GM23338 (cell line): ENCODE measurements at regions not wholly inside any gene's neighbourhood (a gene's known extent, or its start where the extent isn't known, plus 50 kb on each side); places are given as distances from the start of the nearest gene placed in this dataset.

ENCODE experiments used
- ATAC-seq: fragments of 200-7000 bp; cut with Tn5 transposase; 3 replicates; pipeline ENCODE4 v1.9.1; 2020
- DNase-seq: peaks from one replicate; pipeline ENCODE4 v3.0.0-alpha.2; 2015; ENCODE audit warnings: low spot score
- H2AFZ ChIP-seq: fragments of 200-600 bp; sonication (generic); 2 replicates; pipeline ENCODE4 v1.8.0; 2016; ENCODE audit warnings: antibody characterized with exemption, mild to moderate bottlenecking, moderate library complexity
- H3F3A ChIP-seq: fragments of 200-600 bp; sonication (generic); replicated peaks from 2 replicates; pipeline ENCODE4 v1.8.0; 2017; ENCODE audit warnings: antibody characterized with exemption, mixed run types, low read depth
- H3K27ac ChIP-seq: fragments of 200-600 bp; sonication (generic); 2 replicates; pipeline ENCODE4 v1.6.1; 2016; ENCODE audit warnings: low read depth
- H3K27me3 ChIP-seq: fragments of 200-600 bp; sonication (generic); 2 replicates; pipeline ENCODE4 v1.8.0; 2016; ENCODE audit warnings: mild to moderate bottlenecking, mixed run types, moderate library complexity; ENCODE audit not compliant: insufficient read depth
- H3K36me3 ChIP-seq: fragments of 200-600 bp; sonication (generic); 2 replicates; pipeline ENCODE4 v1.8.0; 2016; ENCODE audit warnings: mild to moderate bottlenecking; ENCODE audit not compliant: insufficient read depth
- H3K4me1 ChIP-seq: fragments of 200-600 bp; sonication (generic); 2 replicates; pipeline ENCODE4 v1.8.0; 2016; ENCODE audit warnings: mild to moderate bottlenecking, moderate library complexity; ENCODE audit not compliant: insufficient read depth
- H3K4me2 ChIP-seq: fragments of 200-600 bp; sonication (generic); 2 replicates; pipeline ENCODE4 v1.7.1; 2017; ENCODE audit warnings: mixed run types
- H3K4me3 ChIP-seq: fragments of 200-600 bp; sonication (generic); 2 replicates; pipeline ENCODE4 v1.6.1; 2016; ENCODE audit warnings: mixed run types
- H3K79me2 ChIP-seq: fragments of 200-600 bp; sonication (generic); replicated peaks from 2 replicates; pipeline ENCODE4 v1.8.0; 2017; ENCODE audit warnings: mild to moderate bottlenecking; ENCODE audit not compliant: insufficient read depth
- H3K9me2 ChIP-seq: fragments of 200-600 bp; sonication (generic); 2 replicates; pipeline ENCODE4 v1.8.0; 2017; ENCODE audit not compliant: insufficient read depth
- H4K20me1 ChIP-seq: fragments of 200-600 bp; sonication (generic); replicated peaks from 2 replicates; pipeline ENCODE4 v1.8.0; 2017; ENCODE audit warnings: mild to moderate bottlenecking; ENCODE audit not compliant: insufficient read depth
- H3K27ac Mint-ChIP-seq: 2 replicates; pipeline ENCODE4 v1.8.0; 2020; ENCODE audit warnings: inconsistent platforms, mild to moderate bottlenecking, moderate library complexity, mixed read lengths
- H3K27me3 Mint-ChIP-seq: 3 replicates; pipeline ENCODE4 v1.8.0; 2022; ENCODE audit warnings: low read depth, mild to moderate bottlenecking, moderate library complexity, mixed read lengths, inconsistent platforms; ENCODE audit not compliant: insufficient read depth, poor library complexity
- H3K36me3 Mint-ChIP-seq: 3 replicates; pipeline ENCODE4 v1.8.0; 2021; ENCODE audit warnings: low read depth, mild to moderate bottlenecking, inconsistent platforms, moderate library complexity, mixed read lengths
- H3K4me1 Mint-ChIP-seq: 3 replicates; pipeline ENCODE4 v1.8.0; 2020; ENCODE audit warnings: mild to moderate bottlenecking, inconsistent platforms, mixed read lengths
- H3K4me3 Mint-ChIP-seq: 3 replicates; pipeline ENCODE4 v1.8.0; 2021; ENCODE audit warnings: moderate library complexity, mild to moderate bottlenecking, inconsistent platforms, mixed read lengths
- H3K9me3 Mint-ChIP-seq: 3 replicates; pipeline ENCODE4 v1.8.0; 2020; ENCODE audit warnings: moderate library complexity, mild to moderate bottlenecking, inconsistent platforms, mixed read lengths
- CREB1 ChIP-seq: fragments of 250-450 bp; sonication (Bioruptor Pico); IDR thresholded peaks from 2 replicates; pipeline ENCODE4 v1.5.0; 2020; ENCODE audit warnings: low read depth, mild to moderate bottlenecking, moderate library complexity
- EZH2 ChIP-seq: fragments of 200-600 bp; sonication (generic); IDR thresholded peaks from one replicate; pipeline ENCODE4 v1.8.0; 2017; ENCODE audit warnings: antibody characterized with exemption, mild to moderate bottlenecking, low read depth; ENCODE audit not compliant: unreplicated experiment
- EZH2phosphoT487 ChIP-seq: fragments of 200-600 bp; sonication (generic); IDR thresholded peaks from one replicate; pipeline ENCODE4 v1.8.1; 2018; ENCODE audit warnings: antibody characterized with exemption; ENCODE audit not compliant: unreplicated experiment
- JUNB ChIP-seq: IDR thresholded peaks from one replicate; pipeline ENCODE4 v1.6.1; 2016; ENCODE audit warnings: antibody characterized with exemption; ENCODE audit not compliant: unreplicated experiment
- NANOG ChIP-seq: IDR thresholded peaks from 2 replicates; pipeline ENCODE4 v1.6.1; 2016; ENCODE audit warnings: antibody characterized with exemption, borderline replicate concordance
- POLR2AphosphoS5 ChIP-seq: IDR thresholded peaks from 2 replicates; pipeline ENCODE4 v1.6.1; 2016; ENCODE audit warnings: antibody characterized with exemption, low read depth
- REST ChIP-seq: IDR thresholded peaks from one replicate; pipeline ENCODE4 v1.6.1; 2018; ENCODE audit warnings: antibody characterized with exemption; ENCODE audit not compliant: unreplicated experiment
- STAT1 ChIP-seq: IDR thresholded peaks from one replicate; pipeline ENCODE4 v1.6.1; 2016; ENCODE audit warnings: antibody characterized with exemption; ENCODE audit not compliant: unreplicated experiment
- ZNF114 ChIP-seq: fragments of 250-450 bp; sonication (Bioruptor Pico); IDR thresholded peaks from 2 replicates; pipeline ENCODE4 v1.5.0; 2020; ENCODE audit warnings: mild to moderate bottlenecking, moderate library complexity
- ZNF331 ChIP-seq: fragments of 250-450 bp; sonication (Bioruptor Pico); IDR thresholded peaks from 2 replicates; pipeline ENCODE4 v1.5.0; 2020; ENCODE audit warnings: low read depth, mild to moderate bottlenecking, moderate library complexity
- ZNF462 ChIP-seq: fragments of 250-450 bp; sonication (Bioruptor Pico); IDR thresholded peaks from 2 replicates; pipeline ENCODE4 v1.5.0; 2020; ENCODE audit warnings: mild to moderate bottlenecking, moderate library complexity
- TF ChIP-seq, protein P1 (sequence below): IDR thresholded peaks from 2 replicates; pipeline ENCODE4 v1.6.1; 2016; ENCODE audit warnings: antibody characterized with exemption
- TF ChIP-seq, protein P2 (sequence below), 2 experiments: fragments of 200-600 bp in 1 of 2; sonication (generic) in 1 of 2; conservative IDR thresholded peaks; 2 replicates each; pipeline versions ENCODE4 v1.5.1 to v1.6.1; 2016 to 2017; ENCODE audit warnings: antibody characterized with exemption in 2 of 2, low read depth in 2 of 2, mild to moderate bottlenecking in 2 of 2, moderate library complexity in 1 of 2

GRCh38 chr15:35705030-35705883 is 159.3 kb upstream of the DPH6 start:
- no peak overlapping the region for H3K4me3 ChIP-seq
- no peaks in the 10 kb centered on the region for H3K36me3 Mint-ChIP-seq
- no peak for TF ChIP-seq ZNF331 (CRISPR knock-in tag)
- no peak for TF ChIP-seq NANOG
- no peak for TF ChIP-seq STAT1
- no peak for TF ChIP-seq EZH2phosphoT487
- TF ChIP-seq, protein P1, sequence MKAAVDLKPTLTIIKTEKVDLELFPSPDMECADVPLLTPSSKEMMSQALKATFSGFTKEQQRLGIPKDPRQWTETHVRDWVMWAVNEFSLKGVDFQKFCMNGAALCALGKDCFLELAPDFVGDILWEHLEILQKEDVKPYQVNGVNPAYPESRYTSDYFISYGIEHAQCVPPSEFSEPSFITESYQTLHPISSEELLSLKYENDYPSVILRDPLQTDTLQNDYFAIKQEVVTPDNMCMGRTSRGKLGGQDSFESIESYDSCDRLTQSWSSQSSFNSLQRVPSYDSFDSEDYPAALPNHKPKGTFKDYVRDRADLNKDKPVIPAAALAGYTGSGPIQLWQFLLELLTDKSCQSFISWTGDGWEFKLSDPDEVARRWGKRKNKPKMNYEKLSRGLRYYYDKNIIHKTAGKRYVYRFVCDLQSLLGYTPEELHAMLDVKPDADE: no peak
- TF ChIP-seq JUNB: no peak
- no peak for TF ChIP-seq EZH2
- TF ChIP-seq, protein P2, sequence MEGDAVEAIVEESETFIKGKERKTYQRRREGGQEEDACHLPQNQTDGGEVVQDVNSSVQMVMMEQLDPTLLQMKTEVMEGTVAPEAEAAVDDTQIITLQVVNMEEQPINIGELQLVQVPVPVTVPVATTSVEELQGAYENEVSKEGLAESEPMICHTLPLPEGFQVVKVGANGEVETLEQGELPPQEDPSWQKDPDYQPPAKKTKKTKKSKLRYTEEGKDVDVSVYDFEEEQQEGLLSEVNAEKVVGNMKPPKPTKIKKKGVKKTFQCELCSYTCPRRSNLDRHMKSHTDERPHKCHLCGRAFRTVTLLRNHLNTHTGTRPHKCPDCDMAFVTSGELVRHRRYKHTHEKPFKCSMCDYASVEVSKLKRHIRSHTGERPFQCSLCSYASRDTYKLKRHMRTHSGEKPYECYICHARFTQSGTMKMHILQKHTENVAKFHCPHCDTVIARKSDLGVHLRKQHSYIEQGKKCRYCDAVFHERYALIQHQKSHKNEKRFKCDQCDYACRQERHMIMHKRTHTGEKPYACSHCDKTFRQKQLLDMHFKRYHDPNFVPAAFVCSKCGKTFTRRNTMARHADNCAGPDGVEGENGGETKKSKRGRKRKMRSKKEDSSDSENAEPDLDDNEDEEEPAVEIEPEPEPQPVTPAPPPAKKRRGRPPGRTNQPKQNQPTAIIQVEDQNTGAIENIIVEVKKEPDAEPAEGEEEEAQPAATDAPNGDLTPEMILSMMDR (conservative IDR thresholded peaks at IDR 0.05; ENCODE audit: low read depth in 2 of 2): no peak
- no peak for TF ChIP-seq ZNF114
- no peak for TF ChIP-seq REST
- TF ChIP-seq CREB1: no peak
- no peak for TF ChIP-seq POLR2AphosphoS5
- no peak for TF ChIP-seq ZNF462 (CRISPR knock-in tag)
- no peaks in the 10 kb centered on the region for H3K36me3 ChIP-seq
- no peak overlapping the region for H3K4me3 Mint-ChIP-seq
- no peaks in the 10 kb centered on the region for H4K20me1 ChIP-seq
- H3K4me2 ChIP-seq: no peak overlapping the region
- peaks cover 5% of the 10 kb centered on the region; the same call in 1 of the 2 replicates for H3K9me2 ChIP-seq
- ATAC-seq (no peak), DNase-seq (no peak)
- no peaks in the 10 kb centered on the region for H3K27me3 Mint-ChIP-seq
- no peak overlapping the region for H3K27ac ChIP-seq
- H3F3A ChIP-seq: no peaks in the 10 kb centered on the region
- no peaks in the 10 kb centered on the region for H3K79me2 ChIP-seq
- no peak overlapping the region for H3K27ac Mint-ChIP-seq
- 0 out of 2 replicates have a peak, but pooled peaks cover 4% of the 10 kb centered on the region for H3K4me1 ChIP-seq
- peaks cover 20% of the 10 kb centered on the region for H3K4me1 Mint-ChIP-seq
- no peaks in the 10 kb centered on the region for H3K9me3 Mint-ChIP-seq
- H3K27me3 ChIP-seq: no peaks in the 10 kb centered on the region
- peak overlapping the region; percentile 33 for H2AFZ ChIP-seq
